Gastrocnemius medialis (tissue), 4 donors: ENCODE measurements at regions not wholly inside any gene's neighbourhood (a gene's known extent, or its start where the extent isn't known, plus 50 kb on each side); places are given as distances from the start of the nearest gene placed in this dataset.

ENCODE experiments used
- ATAC-seq, 2 donors: fragments of 150-250 bp; one replicate each; pipeline ENCODE4 v1.9.1; 2016
- DNase-seq, 2 donors: peaks; one replicate each; pipeline ENCODE4 v3.0.0-alpha.2; 2019
- H3K27ac ChIP-seq, 4 donors: fragments of 200-600 bp; sonication (generic); 1 replicate in 1 of 4; 2 replicates in 3 of 4; pipeline ENCODE4 v1.5.1; 2016 to 2018; ENCODE audit warnings: mild to moderate bottlenecking in 2 of 4, moderate library complexity in 1 of 4
- H3K27me3 ChIP-seq, 3 donors: fragments of 200-600 bp; sonication (generic) in 2 of 3; 1 replicate in 1 of 3; 2 replicates in 2 of 3; pipeline versions ENCODE4 v1.5.1 to v1.6.0; 2016 to 2019; ENCODE audit warnings: mild to moderate bottlenecking in 1 of 3, moderate library complexity in 1 of 3
- H3K36me3 ChIP-seq, 2 donors: fragments of 200-600 bp; sonication (generic) in 1 of 2; one replicate each; pipeline ENCODE4 v1.5.1; 2017 to 2018
- H3K4me1 ChIP-seq, 2 donors: fragments of 200-600 bp; sonication (generic) in 1 of 2; one replicate each; pipeline ENCODE4 v1.5.1; 2016 to 2017; ENCODE audit warnings: mild to moderate bottlenecking in 2 of 2
- H3K4me3 ChIP-seq, 4 donors: fragments of 200-600 bp; sonication (generic) in 3 of 4; 1 replicate in 1 of 4; 2 replicates in 3 of 4; pipeline ENCODE4 v1.5.1; 2016 to 2019; ENCODE audit warnings: mild to moderate bottlenecking in 2 of 4
- H3K9me3 ChIP-seq, 3 donors: fragments of 200-600 bp; sonication (generic) in 2 of 3; 1 replicate in 1 of 3; 2 replicates in 2 of 3; pipeline ENCODE4 v1.5.1; 2016 to 2019
- CTCF ChIP-seq, 5 experiments: fragments of 450-650 bp in 3 of 5; fragments of 200-600 bp in 2 of 5; sonication (generic) in 2 of 5; IDR thresholded peaks in 4 of 5; conservative IDR thresholded peaks in 1 of 5; 1 replicate in 4 of 5; 2 replicates in 1 of 5; pipeline ENCODE4 v1.5.1; 2016 to 2019; ENCODE audit warnings: antibody characterized with exemption in 5 of 5, mild to moderate bottlenecking in 3 of 5, moderate library complexity in 3 of 5
- POLR2A ChIP-seq, 2 donors: fragments of 450-650 bp; IDR thresholded peaks; one replicate each; pipeline ENCODE4 v1.6.1; 2017; ENCODE audit warnings: antibody characterized with exemption in 2 of 2, mild to moderate bottlenecking in 2 of 2, moderate library complexity in 2 of 2
- in situ Hi-C, 4 donors: fragments of 200-750 bp; cut with MboI; loops; one replicate each; pipeline versions ENCODE4 v1.15.0 to v1.8.0; 2017; ENCODE audit warnings: low sequenced_read_pairs in 4 of 4
- intact Hi-C: fragments of 100-400 bp; cut with DNase I; formaldehyde crosslinking; loops from one replicate; pipeline ENCODE4 v1.15.1; 2023; ENCODE audit warnings: low total_unique reads

GRCh38 chr3:3902161-3902560 is 102.9 kb downstream of the LRRN1 start:
- intact Hi-C loops = no loop called here
- DNase-seq (no peak), ATAC-seq (no peak)
- Histone ChIP-seq H3K27me3 (no peaks in the 10 kb centered on the region), H3K4me1 (no peaks in the 10 kb centered on the region), H3K36me3 (no peaks in the 10 kb centered on the region), H3K9me3 (no peaks in the 10 kb centered on the region), H3K27ac (no peak overlapping the region), H3K4me3 (no peak overlapping the region)
- in situ Hi-C loops = no loop called here
- TF ChIP-seq POLR2A (IDR thresholded peaks at IDR 0.05) (no peak), CTCF (IDR thresholded peaks at IDR 0.05 in 4 of 5, conservative IDR thresholded peaks at IDR 0.05 in 1 of 5) (no peak)

GRCh38 chr3:3906171-3906570 is 106.9 kb downstream of the LRRN1 start:
- Histone ChIP-seq H3K4me1 (no peaks in the 10 kb centered on the region), H3K27ac (no peak overlapping the region), H3K36me3 (no peaks in the 10 kb centered on the region), H3K27me3 (no peaks in the 10 kb centered on the region), H3K9me3 (no peaks in the 10 kb centered on the region), H3K4me3 (no peak overlapping the region)
- DNase-seq (no peak), ATAC-seq (no peak)
- no peak for TF ChIP-seq POLR2A (IDR thresholded peaks at IDR 0.05)
- no peak for TF ChIP-seq CTCF (IDR thresholded peaks at IDR 0.05 in 4 of 5, conservative IDR thresholded peaks at IDR 0.05 in 1 of 5)
- in situ Hi-C loops = no loop called here
- intact Hi-C loops = no loop called here

- Histone ChIP-seq H3K4me3 (no peak overlapping the region), H3K27ac (no peak overlapping the region), H3K36me3 (no peaks in the 10 kb centered on the region), H3K4me1 (no peaks in the 10 kb centered on the region), H3K9me3 (no peaks in the 10 kb centered on the region), H3K27me3 (no peaks in the 10 kb centered on the region)
- intact Hi-C loops = no loop called here
- DNase-seq (no peak), ATAC-seq (no peak)
- in situ Hi-C loops = no loop called here
- TF ChIP-seq POLR2A (IDR thresholded peaks at IDR 0.05) = no peak
Observed at GRCh38 chr3:3907023-3907422, 107.8 kb downstream of the LRRN1 start.

- intact Hi-C loops (no loop called here), in situ Hi-C loops (no loop called here)
- H3K36me3 ChIP-seq = no peaks in the 10 kb centered on the region
- ATAC-seq (no peak), DNase-seq (no peak)
- H3K27me3 ChIP-seq = no peaks in the 10 kb centered on the region
- H3K27ac ChIP-seq = no peak overlapping the region
- H3K4me1 ChIP-seq = no peaks in the 10 kb centered on the region
- no peaks in the 10 kb centered on the region for H3K9me3 ChIP-seq
- TF ChIP-seq CTCF (IDR thresholded peaks at IDR 0.05 in 4 of 5, conservative IDR thresholded peaks at IDR 0.05 in 1 of 5) (no peak), POLR2A (IDR thresholded peaks at IDR 0.05) (no peak)
- no peak overlapping the region for H3K4me3 ChIP-seq
Observed at GRCh38 chr3:3918763-3919162, 119.5 kb downstream of the LRRN1 start.

- Histone ChIP-seq H3K9me3 (no peaks in the 10 kb centered on the region), H3K27me3 (no peaks in the 10 kb centered on the region), H3K4me3 (no peak overlapping the region), H3K4me1 (no peaks in the 10 kb centered on the region), H3K27ac (no peak overlapping the region), H3K36me3 (no peaks in the 10 kb centered on the region)
- ATAC-seq (no peak), DNase-seq (no peak)
- intact Hi-C loops (no loop called here), in situ Hi-C loops (no loop called here)
- no peak for TF ChIP-seq CTCF (IDR thresholded peaks at IDR 0.05 in 4 of 5, conservative IDR thresholded peaks at IDR 0.05 in 1 of 5)
- TF ChIP-seq POLR2A (IDR thresholded peaks at IDR 0.05) = no peak
Observed at GRCh38 chr3:3919316-3919715, 120.1 kb downstream of the LRRN1 start.
